ENCODE measurements at regions not wholly inside any gene's neighbourhood (a gene's known extent, or its start where the extent isn't known, plus 50 kb on each side); places are given as distances from the start of the nearest gene placed in this dataset.

GRCh38 chr7:37534893-37535610 is 86.4 kb upstream of the ELMO1 start:
- DNase-seq (ENCODE audit: low read depth) = no peak
- H3K4me3 ChIP-seq (ENCODE audit: low read depth, low read length) = no peak overlapping the region
- TF ChIP-seq CTCF (IDR thresholded peaks at IDR 0.05; ENCODE audit: control insufficient read depth, extremely low read depth, insufficient read depth) = no peak

- no peak overlapping the region for H3K4me3 ChIP-seq (ENCODE audit: low read depth, low read length)
- DNase-seq (ENCODE audit: low read depth) = no peak
- TF ChIP-seq CTCF (IDR thresholded peaks at IDR 0.05; ENCODE audit: control insufficient read depth, extremely low read depth, insufficient read depth) = no peak
Observed at GRCh38 chr7:37535841-37536240, 87.2 kb upstream of the ELMO1 start.

GRCh38 chr7:37536706-37537105 is 88.0 kb upstream of the ELMO1 start:
- no peak overlapping the region for H3K4me3 ChIP-seq (ENCODE audit: low read depth, low read length)
- TF ChIP-seq CTCF (IDR thresholded peaks at IDR 0.05; ENCODE audit: control insufficient read depth, extremely low read depth, insufficient read depth) = no peak
- DNase-seq (ENCODE audit: low read depth) = no peak

- H3K4me3 ChIP-seq (ENCODE audit: low read depth, low read length) = no peak overlapping the region
- TF ChIP-seq CTCF (IDR thresholded peaks at IDR 0.05; ENCODE audit: control insufficient read depth, extremely low read depth, insufficient read depth) = no peak
- no peak for DNase-seq (ENCODE audit: low read depth)
Observed at GRCh38 chr7:37537439-37537838, 88.8 kb upstream of the ELMO1 start.

GRCh38 chr7:37538945-37539344 is 90.3 kb upstream of the ELMO1 start:
- H3K4me3 ChIP-seq (ENCODE audit: low read depth, low read length) = no peak overlapping the region

GRCh38 chr7:37540917-37541316 is 92.3 kb upstream of the ELMO1 start:
- TF ChIP-seq CTCF (IDR thresholded peaks at IDR 0.05; ENCODE audit: control insufficient read depth, extremely low read depth, insufficient read depth) = no peak
- DNase-seq (ENCODE audit: low read depth) = peak; percentile 76
- H3K4me3 ChIP-seq (ENCODE audit: low read depth, low read length) = no peak overlapping the region

More at GRCh38 chr7:37538945-37539344, 90.3 kb upstream of the ELMO1 start:
- DNase-seq (ENCODE audit: low read depth) = no peak
- no peak for TF ChIP-seq CTCF (IDR thresholded peaks at IDR 0.05; ENCODE audit: control insufficient read depth, extremely low read depth, insufficient read depth)
